CD4-positive, alpha-beta T cell treated with Interleukin-1 beta for 1 hour (primary cell): ENCODE measurements at regions not wholly inside any gene's neighbourhood (a gene's known extent, or its start where the extent isn't known, plus 50 kb on each side); places are given as distances from the start of the nearest gene placed in this dataset.

ENCODE experiments used
- DNase-seq, 2 donors: peaks; one replicate each; pipeline ENCODE4 v3.0.0-alpha.2; 2020 to 2022

GRCh38 chr6:41451515-41452163, 94.5 kb upstream of the FOXP4 start:
- no peak for DNase-seq

DNA sequence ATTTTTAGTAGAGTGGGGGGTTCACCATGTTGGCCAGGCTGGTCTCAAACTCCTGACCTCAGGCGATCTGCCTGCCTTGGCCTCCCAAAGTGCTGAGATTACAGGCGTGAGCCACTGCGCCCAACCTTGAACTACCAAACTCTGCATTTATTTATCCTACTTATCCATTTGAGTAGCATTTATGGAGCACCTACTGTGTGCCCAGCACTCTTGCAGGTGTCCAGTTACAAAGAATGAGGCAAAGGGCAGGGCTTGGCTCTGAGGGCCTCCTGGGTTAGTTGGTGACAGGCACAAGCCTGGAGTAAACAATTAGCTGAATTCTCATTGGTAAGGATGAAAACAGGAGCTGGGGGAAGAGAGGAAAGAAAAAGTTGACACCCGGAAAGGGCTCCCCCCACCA, 93.4 kb upstream of the FOXP4 start:
- no peak for DNase-seq

DNA sequence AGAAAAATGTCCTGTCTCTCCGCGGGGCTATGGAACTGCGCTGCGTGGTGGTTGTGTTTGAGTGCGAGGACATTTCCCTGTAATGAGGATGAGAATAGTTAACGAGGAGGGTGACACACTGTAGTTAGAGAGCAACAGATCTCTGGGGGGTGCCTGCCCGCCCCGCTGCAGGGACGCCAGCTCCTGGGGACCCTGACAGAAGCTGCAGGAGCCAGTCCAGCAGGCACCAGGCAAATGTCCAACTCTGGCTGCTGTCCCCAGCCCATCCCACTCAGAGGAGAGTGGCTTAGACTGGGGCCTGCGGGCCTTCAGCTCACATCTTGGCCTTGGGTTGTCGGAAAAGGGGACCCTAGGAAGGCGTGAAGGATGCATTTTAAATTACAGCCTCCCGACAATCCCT, 92.9 kb upstream of the FOXP4 start:
- DNase-seq = no peak

GRCh38 chr6:41454189-41454789, 91.9 kb upstream of the FOXP4 start:
- DNase-seq = no peak

GRCh38 chr6:41455410-41455809, 90.8 kb upstream of the FOXP4 start:
- DNase-seq = no peak

DNA sequence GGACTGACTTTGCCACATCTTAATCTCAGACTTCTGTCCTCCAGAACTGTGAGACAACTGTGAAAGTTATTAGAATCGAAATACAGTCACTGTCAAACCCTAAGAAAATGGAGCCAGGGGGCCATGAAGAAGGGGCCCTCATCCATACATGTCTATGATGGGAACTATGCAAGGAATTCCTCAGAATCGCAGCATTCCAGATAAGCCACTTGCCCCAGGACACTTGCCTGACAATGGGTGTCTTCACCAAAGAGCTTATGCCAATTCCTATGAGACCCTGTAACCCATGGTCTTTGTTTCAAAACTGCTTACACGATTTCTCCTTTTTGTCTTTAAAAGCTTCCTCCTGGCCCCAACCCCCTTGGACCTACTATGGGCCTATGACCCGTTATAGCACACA, 90.4 kb upstream of the FOXP4 start:
- no peak for DNase-seq

DNA sequence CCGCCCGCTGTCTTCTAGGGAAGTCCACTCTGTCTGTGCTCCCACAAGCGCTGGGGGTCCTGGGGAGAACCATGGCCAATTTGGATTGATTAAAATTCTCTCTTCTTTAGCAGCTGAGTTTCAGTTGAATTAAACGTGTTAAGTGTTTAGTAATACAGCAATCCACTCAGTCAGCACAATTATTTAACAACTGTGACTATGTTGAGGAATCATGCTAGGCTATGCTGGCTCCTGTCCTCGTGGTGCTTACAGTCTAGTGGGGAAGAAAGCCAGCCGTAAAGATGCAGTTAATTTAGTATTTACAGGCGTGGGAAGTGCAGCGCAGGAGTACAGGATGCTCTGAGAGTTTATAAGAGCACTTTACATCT, 88.9 kb upstream of the FOXP4 start:
- DNase-seq = no peak

DNA sequence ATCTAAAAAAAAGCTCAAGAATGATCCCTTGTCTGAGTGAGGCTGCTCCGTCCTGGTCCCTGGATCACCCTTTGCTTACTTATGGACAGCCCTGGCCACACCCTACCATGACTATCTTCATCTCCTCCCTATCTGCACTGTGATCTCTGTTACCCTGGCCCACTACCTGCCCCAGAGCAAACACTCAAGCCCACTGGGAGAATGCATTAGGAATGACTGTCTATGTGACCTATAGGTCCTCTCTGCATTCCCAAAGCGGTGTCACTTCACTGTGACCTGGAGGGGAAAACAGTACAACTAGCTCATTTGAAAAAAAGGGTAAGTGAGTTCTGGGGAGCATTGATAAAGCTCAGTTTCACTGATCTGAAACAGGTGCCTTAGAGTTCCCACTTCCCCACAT, 86.4 kb upstream of the FOXP4 start:
- no peak for DNase-seq

GRCh38 chr6:41460742-41461336, 85.3 kb upstream of the FOXP4 start:
- DNase-seq = no peak

DNA sequence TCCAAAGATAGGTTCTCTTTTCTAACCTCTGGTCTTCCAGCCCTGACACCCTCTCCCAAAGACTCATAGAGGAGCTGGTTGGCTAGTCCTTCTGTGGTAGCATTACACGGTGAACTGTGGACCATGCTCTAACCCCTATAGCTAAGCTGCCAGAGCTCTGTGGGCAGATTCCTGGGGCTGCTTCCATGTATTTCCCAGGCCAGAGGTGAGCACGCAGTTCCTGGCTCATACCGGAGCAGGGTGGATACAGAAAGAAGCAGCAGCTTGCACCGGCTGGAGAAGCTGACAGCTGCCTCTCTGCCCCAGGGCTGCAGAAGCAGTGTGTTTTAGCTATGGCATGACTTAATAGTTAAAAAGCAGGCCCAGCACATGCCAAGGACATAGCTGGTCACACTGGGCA, 84.1 kb upstream of the FOXP4 start:
- DNase-seq = no peak

DNA sequence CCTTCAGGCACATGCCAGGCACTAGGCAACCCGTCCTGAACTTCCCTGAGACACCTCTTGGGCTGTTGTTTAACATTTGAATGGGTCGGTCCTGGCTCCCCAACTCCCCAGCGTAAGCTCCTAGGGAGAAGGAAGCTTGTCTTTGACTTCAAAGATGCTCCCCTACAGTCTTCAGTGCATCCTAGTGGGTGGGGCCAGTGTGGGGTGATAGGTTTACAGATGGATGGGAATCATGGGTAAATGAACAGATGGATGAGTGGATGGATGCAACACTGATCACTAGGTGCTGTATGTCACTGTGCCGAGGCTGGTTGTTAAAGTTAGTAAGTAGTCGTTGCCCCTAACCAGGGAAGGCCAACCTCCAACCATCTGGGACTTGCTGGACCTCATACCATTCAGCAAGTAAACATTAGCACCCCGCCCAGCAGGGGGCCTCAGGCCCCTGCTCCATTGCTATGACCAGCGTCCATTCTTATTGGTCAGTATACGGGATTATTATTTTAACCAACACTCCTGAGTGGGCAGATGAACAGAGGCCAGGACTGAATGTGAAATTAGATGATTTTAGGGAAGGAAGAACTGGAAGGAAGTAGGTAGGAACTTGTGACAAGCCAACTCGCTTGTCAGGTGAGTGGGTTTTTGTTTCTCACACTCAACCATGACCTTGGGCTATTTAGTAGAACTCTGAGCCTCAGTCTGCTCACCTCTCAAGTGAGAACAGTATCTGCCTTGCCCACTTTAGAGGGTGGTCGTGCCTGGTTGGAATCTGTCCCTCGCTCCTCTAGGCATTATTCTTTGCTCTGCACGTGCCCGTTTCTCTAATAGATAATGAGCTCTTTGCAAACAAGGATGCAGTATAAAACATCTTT, 82.9 kb upstream of the FOXP4 start:
- peak; percentile 19 for DNase-seq

DNA sequence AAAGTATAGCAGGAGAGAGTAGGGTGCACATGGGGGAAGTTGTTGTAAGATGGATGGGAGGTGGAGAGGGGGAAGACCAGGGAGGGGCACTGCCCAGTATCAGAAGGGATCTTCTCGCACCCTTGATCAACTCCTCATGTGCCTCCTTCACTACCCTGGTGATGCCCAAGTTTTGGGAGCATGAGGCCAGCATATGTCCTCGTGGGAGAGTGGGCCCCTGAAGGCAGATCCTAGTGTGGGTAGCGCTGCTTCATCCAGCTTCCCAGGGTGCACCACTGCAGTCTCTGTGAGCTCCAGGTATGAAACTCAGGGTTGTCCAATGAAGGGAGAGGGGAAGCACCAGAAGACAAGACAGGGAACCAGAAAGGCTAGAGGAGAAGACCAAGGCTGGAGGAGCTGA, 82.2 kb upstream of the FOXP4 start:
- no peak for DNase-seq

DNA sequence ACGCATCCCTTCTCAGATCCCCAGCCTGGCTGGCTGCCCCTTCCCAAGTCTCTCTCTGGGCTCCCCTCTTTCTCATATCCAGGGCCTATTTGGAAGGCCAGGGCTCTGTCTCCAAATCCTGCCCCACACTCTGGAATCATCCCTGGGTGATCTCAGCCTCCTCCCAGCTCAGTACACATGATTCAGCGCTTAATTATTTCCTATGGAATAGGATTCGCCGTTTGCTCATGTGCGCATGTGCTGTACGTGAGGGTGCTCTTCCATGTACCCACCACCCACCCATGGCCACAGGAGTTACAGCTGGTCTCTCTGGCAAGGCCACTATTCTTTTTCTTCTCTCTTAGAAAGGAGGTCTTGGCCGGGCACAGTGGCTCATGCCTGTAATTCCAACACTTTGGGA, 81.7 kb upstream of the FOXP4 start:
- no peak for DNase-seq

DNA sequence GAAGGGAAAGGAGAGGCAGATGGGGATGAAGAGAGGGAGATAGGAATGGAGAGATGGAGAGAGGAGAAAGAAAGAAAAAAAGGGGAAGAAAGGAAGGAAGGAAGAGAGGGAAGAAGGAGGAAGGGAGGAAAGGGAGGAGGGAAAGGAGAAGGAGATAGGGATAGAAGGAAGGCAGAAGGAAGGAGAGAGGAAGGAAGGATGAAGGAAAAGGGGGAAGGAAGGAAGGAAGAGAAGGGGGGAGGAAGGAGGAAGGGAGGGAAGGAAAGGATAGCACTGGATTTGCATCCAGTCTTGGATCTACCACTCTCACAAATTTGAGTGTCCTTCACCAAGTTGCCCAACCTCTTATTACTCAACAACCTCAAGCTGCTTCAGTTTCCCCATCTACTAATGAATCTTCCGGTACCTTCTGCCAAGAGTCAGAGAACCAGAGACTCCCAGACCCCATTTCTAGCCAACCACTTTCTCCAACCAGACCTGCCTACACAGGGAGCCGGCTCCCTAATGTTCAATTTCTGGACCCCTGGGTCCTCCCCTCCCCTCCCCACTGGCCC, 79.7 kb upstream of the FOXP4 start:
- no peak for DNase-seq

- no peak for DNase-seq
Measured at GRCh38 chr6:41467061-41467460, 79.1 kb upstream of the FOXP4 start.

- no peak for DNase-seq
Measured at GRCh38 chr6:41467627-41468404, 78.4 kb upstream of the FOXP4 start.

DNA sequence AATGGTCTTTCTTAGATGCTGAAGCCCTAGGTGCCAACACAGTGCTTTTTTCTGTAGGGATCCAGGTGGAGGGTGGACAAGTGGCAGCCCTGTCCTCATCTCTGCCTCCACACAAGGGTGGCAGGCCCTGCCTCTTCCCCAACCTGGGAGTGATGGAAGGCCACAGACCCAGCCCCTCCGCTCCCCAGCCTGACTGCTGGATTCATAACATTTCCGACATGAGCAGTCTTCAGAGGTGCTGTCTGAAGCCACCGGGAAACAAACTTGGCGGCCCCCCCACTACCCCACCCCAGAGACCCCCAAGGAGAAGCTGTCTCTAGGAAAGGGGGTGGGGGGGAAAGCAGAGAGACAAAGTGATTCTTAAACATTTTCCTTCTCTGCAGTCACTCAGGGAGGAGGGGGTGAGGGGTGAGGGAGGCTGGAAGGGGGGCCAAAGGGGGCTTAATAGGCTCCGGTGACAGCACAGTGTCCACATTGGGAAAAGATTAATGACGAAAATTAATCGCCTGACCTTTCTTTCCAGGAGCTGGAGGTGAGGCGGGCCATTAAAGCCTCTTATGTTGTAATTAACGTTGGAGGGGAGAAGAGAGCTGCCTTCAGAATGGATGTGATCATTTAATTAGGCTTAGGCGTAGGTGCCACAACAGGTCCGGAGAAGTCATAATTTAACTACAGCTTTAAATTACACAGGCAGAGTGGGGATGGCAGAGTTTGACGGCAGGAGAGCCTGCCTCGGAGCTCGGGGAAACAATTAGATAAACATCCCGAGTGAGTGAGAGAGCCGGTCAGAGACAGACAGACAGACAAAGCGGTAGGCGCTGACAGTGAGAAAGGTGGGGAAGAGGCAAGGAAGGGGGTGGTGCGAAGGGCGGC, 76.8 kb upstream of the FOXP4 start:
- no peak for DNase-seq

DNA sequence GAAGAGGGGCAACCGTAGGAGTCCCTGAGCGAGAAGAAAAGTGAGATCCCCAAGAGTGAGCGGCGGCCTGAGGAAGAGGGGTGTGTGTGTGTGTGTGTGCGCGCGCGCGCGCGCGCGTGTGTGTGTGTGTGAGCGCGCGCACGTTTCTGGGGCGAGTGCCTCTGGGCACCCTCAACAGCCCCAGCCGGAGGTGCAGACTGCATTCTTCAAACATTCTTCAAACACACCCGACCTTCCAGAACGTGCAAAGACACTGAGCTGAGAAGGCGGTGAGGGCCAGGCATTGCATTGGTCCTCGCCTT, 76.2 kb upstream of the FOXP4 start:
- no peak for DNase-seq

DNA sequence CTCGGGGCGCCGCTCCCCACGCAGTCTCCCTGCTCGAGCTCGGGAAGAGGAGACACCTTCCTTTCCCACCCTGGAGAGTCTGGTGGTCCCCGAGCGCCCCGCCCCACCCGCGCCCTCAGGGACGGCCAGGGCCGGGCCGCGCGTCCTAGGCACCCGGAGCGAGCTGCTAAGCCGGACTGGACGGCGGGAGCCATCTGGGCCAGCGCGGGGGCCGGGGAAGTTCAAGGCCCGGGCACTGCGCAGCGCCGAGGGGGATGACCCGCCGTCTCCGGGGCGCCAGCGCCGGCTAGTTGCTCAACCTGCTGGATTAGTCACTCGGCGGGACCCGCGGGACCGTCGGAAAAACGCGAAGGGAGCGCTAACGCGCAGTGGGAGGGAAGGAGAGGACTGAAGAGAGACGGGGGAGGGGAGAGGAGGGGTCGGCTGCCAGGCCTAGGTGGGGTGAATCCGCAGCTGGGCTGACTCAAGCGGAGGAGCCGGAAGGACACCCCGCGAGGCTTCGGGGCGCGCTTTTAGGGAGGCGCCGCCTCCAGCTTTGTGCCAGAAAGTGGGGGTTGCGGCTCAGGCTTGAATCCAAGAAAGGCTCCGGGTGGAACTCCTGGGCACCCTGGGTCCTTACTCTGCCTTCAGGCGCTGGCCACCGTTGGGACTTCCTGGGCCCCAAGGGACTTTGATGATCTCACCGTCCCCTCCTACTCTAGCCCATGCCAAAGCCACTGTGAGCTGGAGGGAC, 75.7 kb upstream of the FOXP4 start:
- DNase-seq = no peak

DNA sequence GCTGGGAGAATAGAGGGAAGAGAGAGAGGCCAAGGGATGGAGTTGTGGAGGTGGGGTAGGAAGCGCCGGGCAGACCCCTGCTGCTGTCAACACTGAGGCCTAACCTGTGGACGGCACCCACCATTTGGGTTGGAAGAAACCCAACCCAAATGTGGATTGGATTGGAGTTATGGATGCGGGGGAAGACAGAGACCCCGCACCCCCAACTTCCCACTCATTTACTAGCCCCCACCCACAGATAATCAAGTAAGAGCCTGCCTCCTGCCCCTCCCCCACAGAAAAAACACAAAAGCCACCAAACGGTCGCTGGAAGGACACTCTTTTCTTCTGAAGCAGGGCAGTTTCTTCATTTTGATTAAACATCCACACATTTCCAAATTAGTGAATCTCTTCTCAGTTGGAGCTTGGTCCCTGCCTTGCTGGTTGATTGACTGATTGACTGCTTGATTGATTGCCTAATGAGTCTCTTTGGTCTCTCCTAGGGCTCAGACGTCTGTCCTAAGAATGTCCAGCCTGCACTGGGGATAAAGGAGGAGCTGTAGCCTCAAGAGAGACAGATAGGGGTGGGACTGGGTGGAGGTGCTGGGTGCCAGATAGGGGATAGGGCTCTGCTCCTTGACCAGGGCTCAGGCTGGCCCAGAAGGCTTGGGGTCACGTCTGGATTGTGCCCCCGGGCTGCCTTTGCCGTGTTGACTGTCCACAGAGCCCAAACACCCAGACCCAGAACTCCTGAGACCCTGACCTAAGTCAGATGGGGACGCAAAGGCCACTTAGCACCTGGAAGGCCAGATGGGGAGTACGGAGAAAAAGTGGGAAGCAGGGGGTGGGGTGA, 74.9 kb upstream of the FOXP4 start:
- no peak for DNase-seq
